NCI-H146 treated with DMSO at 0.1 percent for 48 hours (cell line): ENCODE measurements at regions not wholly inside any gene's neighbourhood (a gene's known extent, or its start where the extent isn't known, plus 50 kb on each side); places are given as distances from the start of the nearest gene placed in this dataset.
"Not testable (repeated sequence)": the region's sequence is repeated elsewhere in the genome, so short reads cannot be mapped to it uniquely, and the experiment has no call there.

Source experiments
- DNase-seq: peaks from one replicate; lab custom pipeline; 2025; ENCODE audit not compliant: unreplicated experiment; lab: John Stamatoyannopoulos, UW

GRCh38 chr5:128722551-128722950, 184.5 kb upstream of the FBN2 start:
- DNase-seq = no peak

GRCh38 chr5:128730021-128730420, 192.0 kb upstream of the FBN2 start:
- not testable (repeated sequence) for DNase-seq

DNA sequence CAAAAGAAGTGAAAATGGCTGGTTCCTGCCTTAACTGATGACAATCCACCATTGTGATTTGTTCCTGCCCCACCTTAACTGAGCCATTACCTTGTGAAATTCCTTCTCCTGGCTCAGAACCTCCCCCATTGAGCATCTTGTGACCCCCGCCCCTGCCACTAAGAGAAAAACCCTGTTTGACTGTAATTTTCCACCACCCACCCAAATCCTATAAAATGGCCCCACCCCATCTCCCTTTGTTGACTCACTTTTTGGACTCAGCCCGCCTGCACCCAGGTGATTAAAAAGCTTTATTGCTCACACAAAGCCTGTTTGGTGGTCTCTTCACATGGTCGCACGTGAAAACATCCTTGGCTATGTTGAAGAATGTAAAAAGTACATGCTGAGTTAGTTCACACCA, 197.6 kb upstream of the FBN2 start:
- DNase-seq = not testable (repeated sequence)

DNA sequence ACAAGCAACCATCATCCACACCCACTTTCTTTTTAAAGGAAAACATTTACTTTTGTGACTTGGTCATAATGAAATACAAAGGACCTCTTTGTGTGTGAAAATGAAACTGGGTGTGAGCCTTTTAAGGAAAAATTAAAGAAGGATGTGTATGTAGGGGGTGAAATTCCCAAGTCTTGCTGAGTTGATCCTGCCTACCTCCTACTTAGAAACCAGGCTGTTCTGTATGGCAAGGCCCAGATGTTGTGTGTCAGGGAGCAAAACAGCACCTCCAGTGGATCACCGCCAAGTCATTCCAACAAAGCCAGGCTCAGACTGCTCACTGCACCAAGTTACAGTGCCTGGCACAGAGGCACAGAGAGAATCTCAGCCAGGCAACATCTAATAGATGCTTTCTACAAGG, 198.5 kb upstream of the FBN2 start:
- no peak for DNase-seq

GRCh38 chr5:128749136-128749898, 211.3 kb upstream of the FBN2 start:
- DNase-seq = no peak

DNA sequence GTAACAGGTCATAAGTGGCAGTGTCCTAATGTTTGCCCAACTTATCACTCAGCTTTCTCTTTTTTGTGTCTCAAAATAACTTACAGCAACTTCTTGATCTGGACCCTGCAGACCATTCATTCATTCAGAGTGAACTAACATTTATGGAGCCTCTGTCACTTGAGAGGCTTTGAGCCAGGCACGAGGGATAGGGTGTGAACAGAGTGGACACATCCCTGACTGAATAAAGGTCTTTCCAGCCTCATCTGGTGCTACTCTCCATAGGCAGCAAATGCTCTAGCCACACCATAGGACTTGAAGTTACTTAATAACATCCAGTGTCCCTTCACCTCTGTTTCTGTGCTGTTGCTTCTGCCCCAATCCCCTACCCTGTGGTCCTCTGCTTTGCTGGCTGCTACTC, 212.1 kb upstream of the FBN2 start:
- no peak for DNase-seq

DNA sequence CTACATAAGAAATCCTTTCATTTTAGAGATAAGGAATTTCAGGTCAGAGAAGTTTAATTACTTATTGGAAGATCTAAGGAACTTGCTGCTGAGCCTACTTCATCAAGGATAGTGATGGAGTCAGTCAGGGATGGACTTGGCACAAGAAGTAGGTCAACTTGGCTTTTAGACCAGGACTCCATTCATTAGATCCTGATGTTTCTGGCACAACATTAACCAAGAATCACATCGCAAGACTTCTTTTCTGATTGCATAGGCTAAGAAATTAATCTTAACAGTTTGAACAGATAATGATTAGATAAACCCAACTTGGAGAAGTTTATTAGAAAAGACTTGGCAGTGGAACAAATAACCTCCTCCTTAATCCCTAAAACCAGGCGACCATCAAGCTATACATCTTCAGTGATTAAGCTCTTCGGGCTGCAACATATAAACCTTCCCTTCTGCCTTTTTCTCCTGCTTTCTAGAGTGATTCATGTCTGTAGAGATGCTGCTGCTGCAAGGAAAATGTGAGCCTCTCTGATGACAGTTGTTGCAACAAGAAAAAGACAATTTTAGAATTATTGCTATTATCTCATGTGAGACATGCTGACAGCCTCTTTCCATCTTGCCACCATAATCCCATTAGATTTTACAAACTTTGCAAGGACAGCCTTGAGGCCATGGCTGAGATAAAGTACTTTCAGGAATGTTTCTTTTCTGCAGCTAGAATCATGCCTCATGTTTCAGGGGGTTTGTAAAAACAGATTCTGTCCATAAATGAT, 207.9 kb upstream of the SLC27A6 start:
- no peak for DNase-seq

DNA sequence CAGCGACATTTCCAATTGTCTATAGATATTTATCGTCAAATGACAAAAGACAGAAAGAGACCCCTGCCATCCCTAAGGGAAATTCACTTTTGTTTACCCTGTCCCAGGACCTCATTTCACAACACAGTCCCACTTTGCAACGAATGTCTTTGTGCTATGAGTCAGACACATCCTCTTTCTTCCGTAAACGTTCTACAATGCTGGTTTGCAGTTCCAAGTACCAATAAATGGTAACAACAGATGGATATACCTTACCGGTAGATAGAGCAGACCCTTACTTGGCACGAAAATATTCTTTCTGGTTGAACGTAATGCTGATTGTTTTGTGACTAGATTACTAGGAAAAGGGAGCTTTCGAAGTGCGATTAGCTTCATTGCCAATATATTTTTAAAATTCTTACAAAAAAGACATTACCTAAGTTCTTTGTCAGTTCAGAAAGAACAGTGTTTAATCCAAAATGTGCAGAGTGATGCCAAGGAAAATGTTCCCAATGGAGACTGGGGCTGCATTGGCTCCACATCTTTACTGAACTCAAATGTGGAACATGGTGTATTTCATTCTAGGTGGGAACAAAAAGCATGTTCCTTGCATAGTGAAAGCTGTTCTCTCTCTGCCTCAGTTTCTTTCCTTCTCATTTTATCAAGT, 202.5 kb upstream of the SLC27A6 start:
- no peak for DNase-seq

- DNase-seq = no peak
Observed at GRCh38 chr5:128763321-128763720, 202.0 kb upstream of the SLC27A6 start.

DNA sequence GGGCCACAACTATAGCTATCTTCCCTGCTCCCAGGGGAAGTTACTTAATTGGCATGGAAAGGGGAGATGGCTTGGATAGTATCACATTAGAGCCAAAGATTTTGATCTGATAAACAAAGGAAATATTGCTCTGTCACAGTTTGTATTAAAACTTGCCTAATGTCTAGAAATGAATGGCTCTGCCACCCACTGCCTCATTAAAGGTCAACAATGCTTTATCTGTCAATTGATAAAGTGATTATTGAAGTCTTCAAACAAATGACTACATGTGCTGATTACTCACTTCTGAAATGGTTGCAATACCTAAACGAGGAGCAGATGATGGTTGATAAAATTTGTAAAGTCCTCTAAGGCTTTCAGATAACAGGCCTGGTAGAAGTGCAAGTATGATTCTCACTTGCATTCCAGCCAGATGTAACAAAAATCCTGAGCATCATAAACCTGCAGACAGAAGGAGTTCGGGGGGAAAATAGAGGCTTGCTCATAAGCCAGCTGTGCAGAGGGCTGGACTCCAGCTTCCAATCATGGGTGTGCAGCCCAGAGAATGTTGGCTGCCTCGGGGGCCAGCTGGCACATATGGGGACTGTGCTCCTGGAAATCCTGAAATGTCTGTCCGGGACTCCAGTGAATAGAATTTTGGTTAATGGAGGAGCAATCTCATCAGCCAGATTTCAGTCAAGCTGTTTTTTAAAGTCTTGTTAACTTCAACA, 200.5 kb upstream of the SLC27A6 start:
- DNase-seq = no peak

DNA sequence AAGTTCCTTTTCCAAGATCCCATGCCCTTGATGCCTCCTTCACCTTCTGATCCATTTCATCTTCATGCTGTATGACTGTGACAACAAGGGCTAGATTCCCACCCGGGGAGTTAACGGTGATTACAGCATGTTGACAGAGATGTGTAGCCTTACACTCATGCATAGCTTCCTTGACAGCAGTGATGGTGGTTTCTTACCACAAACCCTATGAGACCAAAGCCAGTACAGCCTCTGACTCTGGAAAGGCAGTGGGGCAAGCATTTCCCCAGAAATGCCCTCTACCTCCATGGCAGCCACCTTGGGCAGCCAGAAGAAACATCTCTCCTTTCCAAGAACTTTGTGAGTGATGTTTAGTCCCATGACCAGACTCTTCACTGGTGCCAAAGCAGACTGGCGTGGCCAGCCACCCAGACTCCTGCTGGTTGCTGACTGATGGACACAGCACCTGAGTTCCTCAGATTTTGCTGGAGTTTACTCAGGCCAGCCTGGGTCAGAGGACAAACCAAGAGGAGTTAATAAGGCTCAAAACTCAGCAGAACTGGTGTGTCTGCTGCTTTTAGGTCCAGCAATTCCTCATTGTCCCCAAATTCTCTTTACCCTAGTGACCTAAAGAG, 199.7 kb upstream of the SLC27A6 start:
- DNase-seq = no peak

DNA sequence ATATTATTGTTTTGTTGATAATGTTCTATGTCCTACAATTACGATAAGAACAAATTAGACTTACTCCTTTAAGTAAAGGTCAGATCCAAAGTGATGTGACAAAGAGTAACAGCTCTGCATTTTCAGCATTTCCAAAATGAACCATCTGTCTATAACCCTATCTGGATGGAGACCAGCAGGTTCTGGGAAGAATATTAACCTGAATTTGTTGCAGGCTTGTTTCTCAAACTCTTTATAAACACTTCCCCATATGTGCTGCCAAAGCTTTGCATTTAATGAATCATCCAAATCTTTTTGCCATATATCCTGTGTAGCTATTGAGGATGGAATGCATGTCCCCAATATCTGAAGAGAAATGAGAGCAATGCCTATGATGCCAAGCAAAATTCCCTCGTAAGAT, 198.9 kb upstream of the SLC27A6 start:
- no peak for DNase-seq

DNA sequence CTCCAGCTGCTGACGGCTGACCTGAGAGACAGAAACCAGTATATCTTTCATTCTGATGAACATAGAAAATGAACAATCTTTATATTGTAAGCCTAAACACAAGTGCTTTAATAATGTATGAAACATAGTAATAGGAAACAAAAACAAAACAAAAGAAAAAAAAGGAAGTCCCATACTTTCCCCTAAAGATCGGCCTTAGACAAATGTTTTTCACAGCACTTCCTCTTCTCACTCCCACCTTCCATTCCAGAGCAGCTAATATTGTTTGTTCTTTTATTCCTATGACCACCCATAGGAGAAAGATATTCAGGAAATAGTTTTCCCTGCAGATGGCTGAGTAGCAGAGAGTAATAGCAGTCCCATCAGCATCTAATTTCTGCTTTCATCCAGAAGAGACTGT, 194.4 kb upstream of the SLC27A6 start:
- DNase-seq = no peak

DNA sequence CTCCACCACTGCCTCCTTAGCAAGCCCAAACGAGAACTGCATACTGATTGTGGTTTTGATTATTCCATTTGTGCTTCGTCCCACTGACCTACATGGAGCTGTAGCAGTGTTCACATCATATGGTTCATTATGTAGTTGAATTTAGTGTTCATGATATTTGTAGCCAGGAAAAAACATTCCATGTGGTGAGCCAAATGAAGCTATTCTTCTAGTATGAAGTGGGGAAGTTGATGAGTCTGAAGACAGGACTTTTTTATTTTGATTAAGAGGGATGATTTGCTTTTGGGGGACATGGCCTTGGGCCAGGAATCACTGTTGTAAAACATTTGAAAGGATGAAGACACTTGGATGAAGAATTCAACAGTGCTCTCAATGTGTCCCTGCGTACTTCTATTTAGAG, 192.9 kb upstream of the SLC27A6 start:
- no peak for DNase-seq

GRCh38 chr5:128773378-128773777, 191.9 kb upstream of the SLC27A6 start:
- no peak for DNase-seq

DNA sequence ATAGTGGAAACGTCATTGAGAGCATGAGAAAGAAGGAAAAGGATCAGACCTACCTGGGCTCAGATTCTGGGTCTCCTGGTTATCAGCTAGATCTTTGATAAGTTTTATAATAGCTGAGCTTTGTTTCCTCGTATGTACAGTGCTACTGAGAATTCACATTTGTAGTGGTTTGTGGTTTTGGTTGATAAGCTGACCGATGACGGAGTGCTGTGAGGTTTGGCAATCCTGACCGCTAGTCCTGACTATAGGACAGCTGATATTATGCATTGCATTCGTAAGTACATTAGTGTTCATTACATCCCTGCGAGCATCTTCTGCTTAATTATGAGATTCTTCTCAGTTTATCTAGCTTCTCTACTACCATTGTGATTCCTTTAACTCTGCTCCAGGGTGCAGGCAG, 190.7 kb upstream of the SLC27A6 start:
- DNase-seq = no peak

DNA sequence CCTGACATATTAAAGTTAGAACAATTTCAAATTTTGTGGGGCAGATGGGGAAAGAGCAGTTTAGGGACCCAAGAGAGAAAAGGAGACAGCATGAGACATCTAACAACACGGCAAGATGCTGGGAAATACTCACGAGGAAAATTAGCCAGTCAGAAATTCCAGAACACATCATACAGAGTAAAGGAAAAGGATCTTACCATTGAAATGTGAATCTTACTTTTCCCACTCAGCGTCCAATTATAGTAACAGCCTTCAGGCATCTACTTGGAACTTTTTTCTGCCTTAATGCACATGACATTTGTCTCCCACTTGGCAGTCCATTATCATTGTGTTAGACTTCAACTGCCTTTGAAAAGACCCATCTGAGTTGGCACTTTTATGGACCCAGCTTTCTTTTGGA, 189.7 kb upstream of the SLC27A6 start:
- no peak for DNase-seq

DNA sequence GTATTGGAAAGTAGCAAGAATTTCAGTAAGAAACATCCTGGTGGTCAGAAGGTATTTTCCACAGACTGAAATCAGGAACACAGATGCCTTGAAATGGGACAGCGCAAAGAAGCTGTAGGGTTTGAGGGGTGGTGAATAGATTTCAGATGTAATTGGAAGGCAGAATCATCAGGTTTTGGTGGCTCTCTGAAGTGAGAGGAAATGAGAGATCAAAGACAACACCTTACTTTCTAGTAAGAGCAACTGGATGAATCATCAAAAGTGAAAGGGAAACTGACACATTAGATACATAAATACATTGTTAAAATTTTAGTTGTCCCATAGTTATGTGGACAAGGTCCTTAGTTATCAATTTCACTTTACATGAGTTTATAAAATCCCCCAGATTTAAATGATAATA, 188.2 kb upstream of the SLC27A6 start:
- no peak for DNase-seq

GRCh38 chr5:128778474-128778873, 186.8 kb upstream of the SLC27A6 start:
- no peak for DNase-seq

DNA sequence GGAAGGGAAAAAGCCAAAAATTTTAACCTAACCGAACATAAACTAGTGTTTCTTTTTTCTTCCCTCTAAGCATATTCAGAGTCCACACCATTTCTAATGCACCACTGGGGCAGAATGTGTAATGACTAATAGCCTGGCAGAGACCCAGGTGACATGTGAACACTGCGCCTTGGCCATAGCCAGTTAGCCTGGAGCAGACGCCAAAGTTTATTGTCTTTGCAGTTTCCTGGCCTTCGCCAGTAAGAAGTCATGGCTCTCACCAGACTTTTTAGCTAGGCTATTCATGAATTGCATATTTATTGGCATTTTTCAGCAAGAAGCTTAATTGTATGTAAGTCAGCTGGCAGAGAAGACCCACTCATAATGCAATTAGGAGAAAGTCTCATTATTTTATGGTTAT, 182.8 kb upstream of the SLC27A6 start:
- no peak for DNase-seq

- no peak for DNase-seq
Observed at GRCh38 chr5:128784726-128785125, 180.6 kb upstream of the SLC27A6 start.
